HuH-7 (cell line): ENCODE measurements at regions not wholly inside any gene's neighbourhood (a gene's known extent, or its start where the extent isn't known, plus 50 kb on each side); places are given as distances from the start of the nearest gene placed in this dataset.

Source experiments
- DNase-seq: peaks from one replicate; pipeline ENCODE4 v3.0.0; 2011; ENCODE audit warnings: low spot score

DNA sequence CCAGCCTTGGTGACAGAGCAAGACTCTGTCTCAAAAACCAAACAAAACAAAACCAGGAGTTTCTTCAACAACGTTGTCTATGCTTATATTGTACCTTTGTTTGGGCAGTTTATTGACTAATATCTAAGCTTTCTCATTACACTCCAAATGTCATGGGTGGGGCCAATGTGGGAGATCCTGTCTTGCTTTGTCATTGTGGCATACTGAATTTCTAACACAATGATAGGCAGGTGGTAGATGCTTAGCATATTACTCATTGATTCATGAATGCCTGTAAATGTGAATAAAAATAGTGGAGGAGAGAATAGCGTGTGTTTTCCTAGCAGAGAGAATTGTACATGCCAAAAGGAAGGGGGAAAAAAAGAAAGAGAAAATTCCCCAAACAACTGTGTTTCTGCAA lies 802.5 kb upstream of the EEF2KMT start:
- no peak for DNase-seq

GRCh38 chr16:5895976-5896375 lies 798.4 kb upstream of the EEF2KMT start:
- DNase-seq = no peak

DNA sequence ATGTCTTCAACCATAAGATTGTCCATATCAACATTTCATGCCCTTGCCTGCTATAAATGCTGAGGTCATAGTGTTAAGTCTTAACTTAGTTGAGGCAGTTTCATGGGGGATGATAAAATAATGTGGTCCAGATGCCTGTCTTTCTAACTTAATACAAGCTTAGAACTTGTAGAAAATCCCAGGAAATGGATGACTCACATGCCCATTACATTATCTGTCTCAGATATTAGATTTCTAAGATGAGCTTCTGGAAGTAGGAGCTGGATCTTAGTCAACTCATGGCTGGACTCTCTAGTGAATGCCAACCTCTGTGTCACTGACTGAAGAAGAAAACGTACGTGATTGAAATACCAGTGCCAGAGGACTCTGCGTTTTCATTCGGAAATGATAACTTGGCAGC lies 797.5 kb upstream of the EEF2KMT start:
- no peak for DNase-seq

GRCh38 chr16:5891296-5891695 lies 793.7 kb upstream of the EEF2KMT start:
- no peak for DNase-seq

GRCh38 chr16:5885521-5885920 lies 787.9 kb upstream of the EEF2KMT start:
- DNase-seq = no peak

DNA sequence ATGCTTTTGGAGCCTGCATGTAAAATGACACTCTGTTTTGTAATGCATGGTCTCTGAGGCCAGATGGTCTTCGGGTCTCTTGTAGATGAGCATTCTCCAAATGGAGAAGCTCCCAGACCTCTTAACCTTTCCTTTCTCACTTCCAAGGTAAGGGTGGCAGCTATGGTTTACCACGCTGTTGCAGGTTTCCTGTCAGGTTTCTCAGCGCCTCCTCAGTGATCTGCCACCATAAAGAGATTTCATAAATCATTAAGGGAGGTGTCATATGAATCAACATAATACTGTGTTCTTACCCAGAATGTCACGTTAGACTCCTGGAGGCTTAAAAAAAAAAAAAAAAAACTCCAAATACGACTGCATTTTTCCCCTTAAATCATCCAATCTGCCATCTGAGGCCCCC lies 787.4 kb upstream of the EEF2KMT start:
- no peak for DNase-seq

DNA sequence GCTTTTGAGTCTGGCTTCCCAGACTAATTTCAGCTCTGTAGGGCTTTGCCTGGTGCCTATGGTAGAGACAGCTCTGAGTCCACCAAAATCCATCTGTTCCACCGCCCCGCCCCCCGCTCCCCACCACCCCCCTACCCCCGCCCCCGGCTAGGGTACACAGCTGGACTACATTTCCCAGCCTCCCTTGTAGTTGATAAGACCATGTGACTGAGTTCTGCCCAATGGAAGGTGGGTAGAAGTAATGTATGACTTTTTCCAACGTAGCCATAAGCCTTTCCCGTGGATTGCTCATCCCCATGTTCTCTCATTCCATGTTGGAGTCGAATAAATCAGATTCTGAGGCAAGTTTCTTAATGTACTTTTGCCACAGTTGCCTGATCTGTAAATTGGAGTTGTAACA lies 786.7 kb upstream of the EEF2KMT start:
- DNase-seq = no peak

GRCh38 chr16:5882087-5882640 lies 784.6 kb upstream of the EEF2KMT start:
- no peak for DNase-seq

GRCh38 chr16:5875416-5875815 lies 777.8 kb upstream of the EEF2KMT start:
- DNase-seq = no peak

GRCh38 chr16:5874899-5875298 lies 777.3 kb upstream of the EEF2KMT start:
- no peak for DNase-seq

DNA sequence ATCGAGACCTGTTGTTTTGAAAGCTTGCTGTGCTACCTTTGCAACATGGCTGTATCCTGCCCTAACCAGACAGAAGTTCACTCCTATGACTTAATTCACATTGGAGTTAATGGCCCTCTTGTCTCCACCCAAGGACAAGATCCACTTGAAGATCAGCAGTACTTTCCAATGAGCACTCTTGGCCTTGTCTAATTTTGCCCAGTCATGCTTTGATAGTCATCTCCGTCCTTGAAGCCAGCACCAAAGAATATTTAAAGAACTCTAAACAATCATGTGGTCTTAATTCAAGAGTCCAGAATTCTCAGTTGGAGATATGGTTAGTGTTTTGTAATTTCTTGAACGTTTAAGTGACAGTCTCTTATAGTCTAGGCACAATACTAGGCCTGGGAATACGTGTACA lies 775.6 kb upstream of the EEF2KMT start:
- DNase-seq = no peak

DNA sequence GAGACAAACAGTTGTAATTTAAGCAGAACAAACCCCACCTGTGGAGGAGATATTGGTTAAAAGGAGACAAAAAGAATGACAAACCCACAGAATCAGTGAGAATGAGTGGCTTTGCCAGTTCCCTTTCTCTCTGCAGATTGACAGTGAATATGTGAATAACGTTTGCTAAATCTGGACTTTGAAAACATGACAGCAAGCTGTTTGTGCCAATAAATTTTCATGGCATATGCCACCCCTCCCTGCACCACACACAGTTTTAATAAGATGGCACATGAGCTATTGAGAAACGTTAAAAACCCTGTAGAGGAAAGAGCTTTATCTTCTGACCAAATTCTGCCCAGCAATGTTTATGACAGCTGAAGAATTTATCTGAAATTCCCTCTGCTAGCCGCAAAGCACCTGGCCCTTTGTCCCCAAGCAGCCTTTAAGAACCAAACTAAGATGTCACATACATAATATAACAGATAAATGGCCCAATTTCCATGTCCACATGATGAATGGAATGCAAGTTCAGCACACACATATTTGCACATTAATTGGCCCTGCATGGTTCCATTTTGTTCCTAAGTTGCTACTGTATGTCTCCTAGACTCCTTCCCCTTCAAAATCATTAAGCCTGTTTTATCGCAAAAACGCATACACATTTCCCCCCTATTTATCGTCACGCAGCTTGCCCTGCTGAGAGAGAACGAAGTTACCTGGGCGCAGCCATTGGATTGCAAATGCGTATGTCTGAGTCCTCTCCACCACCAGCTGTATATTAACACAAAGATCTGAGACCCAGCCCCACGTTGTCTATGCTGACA lies 773.5 kb upstream of the EEF2KMT start:
- no peak for DNase-seq

- DNase-seq = no peak
These were observed 769.7 kb upstream of the EEF2KMT start for GRCh38 chr16:5867250-5867649.

- no peak for DNase-seq
These were observed 767.6 kb upstream of the EEF2KMT start for GRCh38 chr16:5865236-5865635.

DNA sequence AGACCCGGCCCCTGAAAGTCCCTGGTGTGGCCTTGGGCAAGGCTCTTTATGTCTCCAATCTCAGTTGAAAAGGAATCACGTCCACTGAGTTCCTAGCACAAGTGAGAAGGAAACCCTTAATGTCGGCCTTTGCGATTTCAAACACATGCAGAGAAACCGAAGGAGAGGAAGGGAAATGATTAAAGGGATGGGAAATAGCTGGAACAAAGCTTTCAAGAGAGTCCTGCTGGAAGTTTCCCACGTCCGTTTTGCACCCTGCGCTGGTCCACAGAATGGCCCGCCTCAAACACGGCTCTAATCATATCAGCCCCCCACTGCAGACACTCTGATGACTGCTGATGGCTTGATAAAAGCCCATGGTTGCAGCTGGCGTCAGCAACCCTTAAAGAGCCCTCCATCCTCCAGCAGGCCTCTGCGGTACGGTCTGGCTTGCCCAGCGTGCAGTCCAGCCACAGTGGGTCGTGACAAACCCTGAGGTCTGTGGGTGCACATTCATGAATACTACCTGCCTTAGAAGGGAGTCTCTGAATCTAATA lies 765.5 kb upstream of the EEF2KMT start:
- DNase-seq = no peak

DNA sequence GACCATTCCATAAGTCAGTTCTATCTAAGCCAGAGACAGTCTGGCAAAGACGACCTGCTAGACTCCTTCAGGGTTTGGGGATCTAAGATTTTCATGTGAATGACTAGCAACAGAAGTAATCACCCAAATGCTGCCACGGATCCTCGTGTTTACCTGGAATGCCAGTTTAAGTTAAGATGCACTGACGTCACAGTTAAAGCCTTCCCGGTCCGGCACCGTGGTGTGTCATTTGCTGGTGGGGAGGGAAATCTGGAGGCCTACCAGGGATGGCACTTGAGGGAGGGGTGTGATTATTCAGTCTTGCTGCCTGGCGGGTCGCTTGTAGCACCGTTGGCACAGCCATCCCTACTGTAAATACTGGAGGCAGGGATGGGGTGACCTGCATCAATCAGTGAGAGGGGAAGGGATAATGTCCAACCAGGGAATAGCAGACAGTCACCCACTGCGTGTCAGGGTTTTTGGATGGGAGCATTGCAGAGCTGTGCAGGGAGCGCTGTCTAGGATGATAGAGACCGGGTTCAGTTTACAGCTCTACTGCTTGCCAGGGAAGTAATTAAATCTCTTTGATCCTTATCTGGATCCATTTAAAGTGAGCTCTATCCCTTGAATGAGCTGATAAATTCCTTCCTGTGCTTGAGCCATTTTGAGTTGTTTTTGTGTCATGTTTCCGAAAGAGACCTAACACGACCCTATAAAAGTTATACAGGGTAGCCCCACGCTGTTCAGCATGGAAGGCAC lies 764.7 kb upstream of the EEF2KMT start:
- no peak for DNase-seq

DNA sequence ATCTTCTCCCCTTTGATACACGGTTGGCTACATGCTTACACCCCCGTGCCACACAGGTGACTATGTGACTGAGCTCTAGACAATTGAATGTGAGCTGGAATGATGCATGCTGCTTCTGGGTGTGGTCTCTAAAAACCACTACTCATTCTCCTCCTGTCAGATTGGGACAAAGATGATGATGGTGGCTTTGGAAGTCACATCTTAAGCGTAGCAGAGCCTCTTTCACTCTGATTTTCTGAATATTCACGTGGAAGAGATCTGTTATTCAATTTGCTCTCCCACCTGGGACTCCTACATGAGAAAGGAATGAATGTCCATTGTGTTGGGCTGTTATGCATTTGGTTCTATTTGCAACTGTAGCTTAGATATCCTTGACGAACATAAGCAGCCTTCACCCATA lies 763.6 kb upstream of the EEF2KMT start:
- DNase-seq = no peak

DNA sequence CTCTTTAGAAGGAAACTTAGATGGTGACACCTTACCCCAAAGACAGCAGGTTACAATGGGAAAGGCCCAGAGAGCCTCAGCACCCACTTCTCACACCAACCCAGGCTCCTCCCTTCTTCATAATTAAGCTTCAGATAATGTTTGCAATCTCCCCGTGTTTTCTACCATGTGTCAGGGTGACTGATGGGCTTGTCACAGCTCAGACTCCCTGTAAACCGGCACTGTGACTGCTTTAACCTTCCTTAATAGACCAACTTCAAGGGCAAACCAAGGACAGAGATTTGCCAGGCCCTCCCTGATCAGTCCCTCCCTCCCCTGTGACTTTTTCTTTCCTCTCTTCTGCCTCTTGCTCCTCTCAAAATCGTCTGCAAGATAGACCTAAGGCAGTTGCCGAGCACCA lies 760.6 kb upstream of the EEF2KMT start:
- DNase-seq = no peak

DNA sequence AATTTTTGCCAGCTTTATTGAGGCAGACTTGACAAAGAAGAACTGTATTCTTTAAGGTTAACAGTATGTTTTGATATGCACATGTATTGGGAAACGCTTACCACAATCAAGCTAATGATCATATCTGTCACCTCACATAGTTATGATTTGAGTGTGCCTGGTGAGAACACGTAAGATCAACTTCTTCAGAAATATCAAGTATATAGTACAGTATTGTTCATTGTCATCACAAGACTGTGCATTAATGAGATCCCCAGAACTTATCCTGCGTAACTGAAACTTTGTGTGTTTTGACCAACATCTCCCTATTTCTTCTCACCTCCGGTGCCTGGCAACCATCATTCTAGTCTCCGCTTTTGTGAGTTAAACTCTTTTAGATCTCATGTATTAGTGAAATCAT lies 756.4 kb upstream of the EEF2KMT start:
- no peak for DNase-seq

DNA sequence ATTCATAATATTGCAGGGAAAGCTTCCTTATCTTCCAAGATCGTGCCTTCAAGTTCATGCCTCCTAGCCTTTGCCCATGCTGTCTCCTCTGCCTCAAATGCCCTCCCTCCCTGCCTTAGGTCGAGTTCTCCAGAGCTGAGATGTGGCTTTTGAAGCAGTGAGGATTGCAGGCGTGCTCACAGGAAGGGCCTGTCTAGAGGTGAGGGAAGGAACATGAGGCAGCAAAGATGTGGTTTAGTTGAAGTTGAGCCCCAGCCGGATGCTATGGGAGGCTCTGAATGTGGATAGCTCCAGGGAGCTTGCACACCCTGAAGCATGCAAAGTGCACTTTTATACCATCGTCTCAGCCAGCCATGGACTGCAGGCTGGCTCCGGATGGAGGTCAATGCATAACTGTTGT lies 754.6 kb upstream of the EEF2KMT start:
- DNase-seq = no peak

- no peak for DNase-seq
These were observed 753.9 kb upstream of the EEF2KMT start for GRCh38 chr16:5851393-5851982.

- no peak for DNase-seq
These were observed 753.2 kb upstream of the EEF2KMT start for GRCh38 chr16:5850632-5851392.
